HEK293 (cell line): ENCODE measurements at regions not wholly inside any gene's neighbourhood (a gene's known extent, or its start where the extent isn't known, plus 50 kb on each side); places are given as distances from the start of the nearest gene placed in this dataset.

Source experiments
- CTCF ChIP-seq: fragments of 450-650 bp; formaldehyde crosslinking; IDR thresholded peaks from 2 replicates; pipeline ENCODE4 v1.5.1; 2016; ENCODE audit warnings: missing biosample characterization, missing genetic modification characterization
- SP2 ChIP-seq: fragments of 450-650 bp; formaldehyde crosslinking; IDR thresholded peaks from 2 replicates; pipeline ENCODE4 v1.5.1; 2016; ENCODE audit warnings: missing biosample characterization, missing genetic modification characterization
- ZNF155 ChIP-seq: fragments of 450-650 bp; formaldehyde crosslinking; IDR thresholded peaks from 2 replicates; pipeline ENCODE4 v1.5.1; 2016; ENCODE audit warnings: missing biosample characterization, missing genetic modification characterization
- ZNF311 ChIP-seq: fragments of 450-650 bp; formaldehyde crosslinking; IDR thresholded peaks from 2 replicates; pipeline ENCODE4 v1.5.1; 2017; ENCODE audit warnings: missing biosample characterization, missing genetic modification characterization, borderline replicate concordance
- ZNF571 ChIP-seq: fragments of 450-650 bp; formaldehyde crosslinking; IDR thresholded peaks from 2 replicates; pipeline ENCODE4 v1.5.0; 2017; ENCODE audit warnings: missing biosample characterization, missing genetic modification characterization
- ZNF580 ChIP-seq: fragments of 450-650 bp; formaldehyde crosslinking; IDR thresholded peaks from 2 replicates; pipeline ENCODE4 v1.5.1; 2016; ENCODE audit warnings: missing biosample characterization, missing genetic modification characterization

- TF ChIP-seq CTCF (tag by site-specific recombination) = no peak
- TF ChIP-seq ZNF580 (tag by site-specific recombination) = no peak
- TF ChIP-seq ZNF155 (tag by site-specific recombination) = no peak
- TF ChIP-seq ZNF571 = no peak
- no peak for TF ChIP-seq ZNF311 (tag by site-specific recombination)
- no peak for TF ChIP-seq SP2 (tag by site-specific recombination)
These were observed 111.0 kb downstream of the DHX15 start for GRCh38 chr4:24473309-24473721.
